Neuronal stem cell (in vitro differentiated cells): ENCODE measurements at regions not wholly inside any gene's neighbourhood (a gene's known extent, or its start where the extent isn't known, plus 50 kb on each side); places are given as distances from the start of the nearest gene placed in this dataset.

Source experiments
- DNase-seq: peaks from one replicate; pipeline ENCODE4 v3.0.0-alpha.2; 2013; ENCODE audit warnings: low spot score
- H2AFZ ChIP-seq: one replicate; pipeline ENCODE4 v1.6.1; 2013; ENCODE audit warnings: mild to moderate bottlenecking, low read length, inconsistent platforms
- H2AK5ac ChIP-seq: 2 replicates; pipeline ENCODE4 v1.6.1; 2013; ENCODE audit warnings: low read depth, mild to moderate bottlenecking, inconsistent platforms, low read length, moderate library complexity, mixed read lengths
- H2BK120ac ChIP-seq: 2 replicates; pipeline ENCODE4 v1.6.1; 2013; ENCODE audit warnings: low read depth, mild to moderate bottlenecking, inconsistent platforms, low read length, moderate library complexity, mixed read lengths
- H2BK12ac ChIP-seq: one replicate; pipeline ENCODE4 v1.6.1; 2013; ENCODE audit warnings: low read length, inconsistent platforms
- H2BK15ac ChIP-seq: 2 replicates; pipeline ENCODE4 v1.6.1; 2013; ENCODE audit warnings: mild to moderate bottlenecking, low read length, inconsistent platforms, mixed read lengths
- H2BK5ac ChIP-seq: one replicate; pipeline ENCODE4 v1.6.1; 2013; ENCODE audit warnings: inconsistent platforms, mild to moderate bottlenecking, low read length, moderate library complexity
- H3K14ac ChIP-seq: one replicate; pipeline ENCODE4 v1.6.1; 2013; ENCODE audit warnings: low read length, inconsistent platforms
- H3K18ac ChIP-seq: 2 replicates; pipeline ENCODE4 v1.6.1; 2013; ENCODE audit warnings: low read length, inconsistent platforms
- H3K23ac ChIP-seq: 2 replicates; pipeline ENCODE4 v1.6.1; 2013; ENCODE audit warnings: low read depth, mild to moderate bottlenecking, mixed read lengths, low read length, inconsistent platforms; ENCODE audit not compliant: poor library complexity
- H3K27ac ChIP-seq: replicated peaks from 3 replicates; pipeline ENCODE4 v1.5.1; 2013; ENCODE audit warnings: low read length, inconsistent platforms
- H3K27me3 ChIP-seq, 3 experiments: 2 replicates each; pipeline ENCODE4 v1.6.1; 2013; ENCODE audit warnings: low read length in 3 of 3, mild to moderate bottlenecking in 2 of 3, inconsistent platforms in 1 of 3, low read depth in 1 of 3, mixed read lengths in 1 of 3, moderate library complexity in 1 of 3; ENCODE audit not compliant: control insufficient read depth in 3 of 3, insufficient read depth in 3 of 3
- H3K36me3 ChIP-seq, 2 donors: replicated peaks in 1 of 2; 2 replicates each; pipeline ENCODE4 v1.6.1; 2013; ENCODE audit warnings: low read length in 2 of 2; ENCODE audit not compliant: control insufficient read depth in 2 of 2, insufficient read depth in 2 of 2
- H3K4ac ChIP-seq: 2 replicates; pipeline ENCODE4 v1.6.1; 2013; ENCODE audit warnings: inconsistent platforms, mild to moderate bottlenecking, low read length, moderate library complexity
- H3K4me1 ChIP-seq, 2 donors: 1 replicate in 1 of 2; 2 replicates in 1 of 2; pipeline ENCODE4 v1.6.1; 2013; ENCODE audit warnings: low read length in 2 of 2, low read depth in 1 of 2; ENCODE audit not compliant: control insufficient read depth in 2 of 2, insufficient read depth in 1 of 2
- H3K4me2 ChIP-seq: one replicate; pipeline ENCODE4 v1.6.1; 2013; ENCODE audit warnings: mild to moderate bottlenecking, low read length, inconsistent platforms; ENCODE audit not compliant: insufficient read depth, poor library complexity, severe bottlenecking
- H3K4me3 ChIP-seq, 2 donors: 2 replicates each; pipeline ENCODE4 v1.5.1; 2013; ENCODE audit warnings: low read length in 2 of 2, mild to moderate bottlenecking in 2 of 2, inconsistent platforms in 1 of 2, moderate library complexity in 1 of 2
- H3K79me1 ChIP-seq: one replicate; pipeline ENCODE4 v1.6.1; 2013; ENCODE audit warnings: low read depth, mild to moderate bottlenecking, inconsistent platforms, low read length, moderate library complexity
- H3K9ac ChIP-seq: one replicate; pipeline ENCODE4 v1.6.1; 2013; ENCODE audit warnings: mild to moderate bottlenecking, low read depth, low read length, inconsistent platforms; ENCODE audit not compliant: poor library complexity
- H3K9me3 ChIP-seq, 2 donors: replicated peaks in 1 of 2; 2 replicates each; pipeline versions ENCODE3 to v1.6.1; 2013; ENCODE audit warnings: low read length in 2 of 2, mild to moderate bottlenecking in 2 of 2, inconsistent platforms in 1 of 2, low read depth in 1 of 2, mixed read lengths in 1 of 2, moderate library complexity in 1 of 2; ENCODE audit not compliant: control insufficient read depth in 2 of 2, insufficient read depth in 1 of 2
- H4K8ac ChIP-seq: one replicate; pipeline ENCODE4 v1.6.1; 2013; ENCODE audit warnings: low read depth, mild to moderate bottlenecking, inconsistent platforms, low read length, moderate library complexity
- H4K91ac ChIP-seq: one replicate; pipeline ENCODE4 v1.6.1; 2013; ENCODE audit warnings: low read length, low read depth, mild to moderate bottlenecking, inconsistent platforms; ENCODE audit not compliant: poor library complexity
- WGBS, 2 donors: extraction: QIAGEN DNeasy Blood & Tissue Kit; methylation state at CpG; one replicate each; pipeline ENCODE4 v1.1.7; 2013; ENCODE audit warnings: missing lambda C conversion rate in 2 of 2, mixed read lengths in 1 of 2; ENCODE audit not compliant: insufficient read length in 2 of 2, insufficient replicate concordance in 1 of 2; ENCODE audit errors: extremely low coverage in 2 of 2; 5-methylcytosine and 5-hydroxymethylcytosine counted together

GRCh38 chr6:74677463-74677862, 528.4 kb downstream of the COL12A1 start:
- no peaks in the 10 kb centered on the region for H3K9me3 ChIP-seq

DNA sequence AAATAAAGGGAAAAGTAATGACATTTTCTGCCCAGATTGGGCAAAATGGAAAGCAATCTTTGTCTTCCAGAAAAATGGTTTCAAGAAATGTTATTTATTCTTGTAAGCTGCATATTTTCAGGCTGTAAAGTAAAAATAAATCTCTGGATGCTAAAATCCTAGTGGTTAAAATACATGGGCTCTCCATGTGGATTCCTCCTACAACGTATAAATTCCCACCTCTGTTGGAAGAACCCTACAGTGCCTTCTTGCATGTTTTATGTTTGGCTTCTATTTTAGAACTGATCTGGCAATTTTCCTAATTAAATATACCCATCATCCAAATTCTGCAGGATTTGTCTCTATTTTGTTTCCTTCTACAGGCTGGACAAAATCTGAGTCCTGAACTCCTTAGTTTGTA, 528.9 kb downstream of the COL12A1 start:
- no peak overlapping the region for H3K9ac ChIP-seq
- no peak overlapping the region for H2BK5ac ChIP-seq
- H3K36me3 ChIP-seq = no peaks in the 10 kb centered on the region
- no peak overlapping the region for H2BK120ac ChIP-seq
- no peak overlapping the region for H2AFZ ChIP-seq
- no peak overlapping the region for H3K27ac ChIP-seq
- H3K4me1 ChIP-seq = no peaks in the 10 kb centered on the region
- H3K27me3 ChIP-seq = no peaks in the 10 kb centered on the region
- no peaks in the 10 kb centered on the region for H3K9me3 ChIP-seq
- no peak overlapping the region for H2BK15ac ChIP-seq
- no peak overlapping the region for H4K8ac ChIP-seq
- no peak overlapping the region for H3K4ac ChIP-seq
- no peak overlapping the region for H4K91ac ChIP-seq
- no peak overlapping the region for H3K4me2 ChIP-seq
- no peak overlapping the region for H3K14ac ChIP-seq
- WGBS, 2 donors = no CpG with 5 or more reads among the region's 1 CpG
- no peak overlapping the region for H3K23ac ChIP-seq
- no peak overlapping the region for H3K18ac ChIP-seq
- DNase-seq = no peak
- H2BK12ac ChIP-seq = no peak overlapping the region
- H3K4me3 ChIP-seq = no peak overlapping the region
- no peak overlapping the region for H2AK5ac ChIP-seq
- no peaks in the 10 kb centered on the region for H3K79me1 ChIP-seq

More at GRCh38 chr6:74677463-74677862, 528.4 kb downstream of the COL12A1 start:
- Histone ChIP-seq H3K4ac (no peak overlapping the region), H3K27ac (no peak overlapping the region), H3K27me3 (no peaks in the 10 kb centered on the region), H3K14ac (no peak overlapping the region), H3K9ac (no peak overlapping the region), H3K79me1 (no peaks in the 10 kb centered on the region), H3K4me2 (no peak overlapping the region), H2AFZ (no peak overlapping the region), H2BK15ac (no peak overlapping the region), H4K8ac (no peak overlapping the region), H3K23ac (no peak overlapping the region), H2BK120ac (no peak overlapping the region), H3K36me3 (no peaks in the 10 kb centered on the region), H2BK5ac (no peak overlapping the region), H3K4me3 (no peak overlapping the region), H4K91ac (no peak overlapping the region), H2AK5ac (no peak overlapping the region), H3K4me1 (no peaks in the 10 kb centered on the region), H2BK12ac (no peak overlapping the region), H3K18ac (no peak overlapping the region)
- WGBS, 2 donors = no CpG with 5 or more reads among the region's 1 CpG
- DNase-seq = no peak

GRCh38 chr6:74674377-74674776, 531.5 kb downstream of the COL12A1 start:
- Histone ChIP-seq H3K4me3 (no peak overlapping the region), H2AK5ac (no peak overlapping the region), H4K91ac (no peak overlapping the region), H3K14ac (no peak overlapping the region), H2BK5ac (no peak overlapping the region), H3K4me2 (no peak overlapping the region), H3K4ac (no peak overlapping the region), H3K36me3 (no peaks in the 10 kb centered on the region), H3K9me3 (no peaks in the 10 kb centered on the region), H3K4me1 (no peaks in the 10 kb centered on the region), H4K8ac (no peak overlapping the region), H2AFZ (no peak overlapping the region), H3K27ac (no peak overlapping the region), H2BK120ac (no peak overlapping the region), H3K18ac (no peak overlapping the region), H3K23ac (no peak overlapping the region), H2BK12ac (no peak overlapping the region), H3K27me3 (no peaks in the 10 kb centered on the region), H3K9ac (no peak overlapping the region), H3K79me1 (no peaks in the 10 kb centered on the region), H2BK15ac (no peak overlapping the region)
- no peak for DNase-seq

- no peak for DNase-seq
- Histone ChIP-seq H3K4me1 (no peaks in the 10 kb centered on the region), H4K8ac (no peak overlapping the region), H3K4me2 (no peak overlapping the region), H2AFZ (no peak overlapping the region), H3K36me3 (no peaks in the 10 kb centered on the region), H2BK120ac (no peak overlapping the region), H2BK12ac (no peak overlapping the region), H3K79me1 (no peaks in the 10 kb centered on the region), H3K27ac (no peak overlapping the region), H3K9me3 (no peaks in the 10 kb centered on the region), H2BK15ac (no peak overlapping the region), H3K27me3 (no peaks in the 10 kb centered on the region), H3K18ac (no peak overlapping the region), H2AK5ac (no peak overlapping the region), H3K23ac (no peak overlapping the region), H3K4me3 (peak overlapping the region in 1 of 2 donors; percentile 38), H2BK5ac (no peak overlapping the region), H3K9ac (no peak overlapping the region), H3K4ac (no peak overlapping the region), H3K14ac (no peak overlapping the region), H4K91ac (no peak overlapping the region)
- WGBS, 2 donors = no CpG with 5 or more reads among the region's 6 CpGs
Measured at GRCh38 chr6:74671558-74672025, 534.3 kb downstream of the COL12A1 start.
